ENCODE measurements at regions not wholly inside any gene's neighbourhood (a gene's known extent, or its start where the extent isn't known, plus 50 kb on each side); places are given as distances from the start of the nearest gene placed in this dataset.

DNA sequence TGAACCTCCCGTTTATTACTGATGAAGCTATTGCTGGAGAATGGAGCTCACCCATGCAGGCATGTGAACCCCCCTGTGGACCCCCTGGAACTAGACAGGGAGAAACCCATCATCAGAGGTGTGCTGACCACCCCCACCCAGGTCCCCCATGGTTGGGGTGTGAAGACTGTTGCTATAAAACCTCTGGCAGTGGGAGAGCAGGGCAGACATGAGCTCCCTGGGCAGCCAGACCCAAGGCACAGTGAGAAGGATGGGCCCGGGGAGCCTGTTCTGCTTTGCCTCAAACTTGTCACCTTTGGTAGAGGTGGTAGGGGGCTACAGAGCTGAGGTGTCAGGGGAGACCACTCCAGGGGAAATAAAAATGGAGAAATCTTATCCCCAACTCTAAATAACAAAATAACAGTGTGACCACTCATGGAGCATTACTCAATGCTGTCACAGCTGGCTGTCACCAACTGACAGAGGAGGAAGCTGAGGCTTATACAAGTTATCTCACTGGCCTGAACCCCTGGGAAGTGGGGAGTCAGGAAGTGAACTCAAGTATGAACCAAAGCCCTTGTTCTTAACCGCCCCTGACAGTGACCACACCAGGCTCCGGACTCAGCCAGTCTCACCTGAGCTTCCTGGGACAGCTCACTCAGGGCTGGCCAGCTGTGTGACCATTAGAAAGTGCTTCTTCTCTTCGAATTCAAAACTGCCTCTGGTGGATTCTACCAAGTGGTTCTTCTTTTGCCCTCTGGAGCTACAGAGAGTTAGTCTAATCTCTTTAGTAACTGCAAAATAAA is 698.8 kb downstream of the MATN1 start:
- intact Hi-C loops (cut with DNase I; ENCODE audit: low total_unique reads), result no loop called here
- DNase-seq (no peak), ATAC-seq (no peak)
- H3K27me3 ChIP-seq, result peaks cover 0 to 8% (median 7%) of the 10 kb centered on the region in 3 donors
- in situ Hi-C loops (cut with MboI; ENCODE audit: low sequenced_read_pairs in 4 of 4), result no loop called here
- H3K4me1 ChIP-seq, result no peaks in the 10 kb centered on the region
- no peaks in the 10 kb centered on the region for H3K36me3 ChIP-seq
- TF ChIP-seq, protein P1, sequence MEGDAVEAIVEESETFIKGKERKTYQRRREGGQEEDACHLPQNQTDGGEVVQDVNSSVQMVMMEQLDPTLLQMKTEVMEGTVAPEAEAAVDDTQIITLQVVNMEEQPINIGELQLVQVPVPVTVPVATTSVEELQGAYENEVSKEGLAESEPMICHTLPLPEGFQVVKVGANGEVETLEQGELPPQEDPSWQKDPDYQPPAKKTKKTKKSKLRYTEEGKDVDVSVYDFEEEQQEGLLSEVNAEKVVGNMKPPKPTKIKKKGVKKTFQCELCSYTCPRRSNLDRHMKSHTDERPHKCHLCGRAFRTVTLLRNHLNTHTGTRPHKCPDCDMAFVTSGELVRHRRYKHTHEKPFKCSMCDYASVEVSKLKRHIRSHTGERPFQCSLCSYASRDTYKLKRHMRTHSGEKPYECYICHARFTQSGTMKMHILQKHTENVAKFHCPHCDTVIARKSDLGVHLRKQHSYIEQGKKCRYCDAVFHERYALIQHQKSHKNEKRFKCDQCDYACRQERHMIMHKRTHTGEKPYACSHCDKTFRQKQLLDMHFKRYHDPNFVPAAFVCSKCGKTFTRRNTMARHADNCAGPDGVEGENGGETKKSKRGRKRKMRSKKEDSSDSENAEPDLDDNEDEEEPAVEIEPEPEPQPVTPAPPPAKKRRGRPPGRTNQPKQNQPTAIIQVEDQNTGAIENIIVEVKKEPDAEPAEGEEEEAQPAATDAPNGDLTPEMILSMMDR (IDR thresholded peaks at IDR 0.05 in 4 of 5, conservative IDR thresholded peaks at IDR 0.05 in 1 of 5), result no peak
- TF ChIP-seq POLR2A (IDR thresholded peaks at IDR 0.05), result no peak
- no peak overlapping the region for H3K4me3 ChIP-seq
- no peaks in the 10 kb centered on the region for H3K9me3 ChIP-seq
- H3K27ac ChIP-seq, result no peak overlapping the region

DNA sequence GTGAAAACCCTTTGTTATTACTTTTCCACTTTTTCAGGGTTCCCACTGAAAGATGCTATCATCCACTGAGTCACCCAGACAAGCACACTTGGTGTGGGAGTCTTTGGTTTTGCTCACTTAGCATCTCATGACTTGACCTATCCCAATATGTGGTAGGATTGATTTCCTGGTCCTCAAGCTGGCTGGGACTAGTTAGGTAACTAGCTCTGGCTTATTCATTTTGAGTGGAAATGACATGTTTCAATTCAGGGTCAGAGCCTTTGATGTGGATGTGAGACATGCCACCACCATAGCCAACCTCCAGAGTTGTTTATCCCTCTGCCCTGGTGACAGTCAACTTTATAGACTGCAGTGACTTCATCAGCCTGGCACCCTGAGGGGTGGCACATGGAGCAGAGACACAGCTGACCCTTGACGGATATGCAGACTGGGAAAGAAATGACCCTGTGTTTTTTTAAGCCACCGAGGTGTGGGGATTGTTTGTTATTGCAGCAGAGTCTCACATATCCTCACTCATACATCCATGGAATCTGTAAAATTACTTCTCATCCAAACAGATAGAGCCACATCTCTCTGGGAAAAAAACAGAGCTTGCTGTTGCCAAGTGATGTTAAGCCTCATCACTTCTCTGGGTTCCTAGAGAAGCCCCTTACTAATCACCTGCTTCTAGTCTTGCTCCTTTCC is 699.9 kb downstream of the MATN1 start:
- in situ Hi-C loops (cut with MboI; ENCODE audit: low sequenced_read_pairs in 4 of 4) (no loop called here), intact Hi-C loops (cut with DNase I; ENCODE audit: low total_unique reads) (no loop called here)
- Histone ChIP-seq H3K4me1 (no peaks in the 10 kb centered on the region), H3K27me3 (peaks cover 0 to 8% (median 7%) of the 10 kb centered on the region in 3 donors), H3K4me3 (no peak overlapping the region), H3K36me3 (no peaks in the 10 kb centered on the region), H3K27ac (no peak overlapping the region), H3K9me3 (no peaks in the 10 kb centered on the region)
- DNase-seq, result no peak
- TF ChIP-seq, protein P1 (IDR thresholded peaks at IDR 0.05 in 4 of 5, conservative IDR thresholded peaks at IDR 0.05 in 1 of 5), result no peak
- no peak for TF ChIP-seq POLR2A (IDR thresholded peaks at IDR 0.05)
- ATAC-seq, result no peak

- DNase-seq, result no peak
- H3K27me3 ChIP-seq, result no peaks in the 10 kb centered on the region
- in situ Hi-C loops (cut with MboI; ENCODE audit: low sequenced_read_pairs in 4 of 4), result no loop called here
- no peaks in the 10 kb centered on the region for H3K9me3 ChIP-seq
- intact Hi-C loops (cut with DNase I; ENCODE audit: low total_unique reads), result no loop called here
- no peak for TF ChIP-seq POLR2A (IDR thresholded peaks at IDR 0.05)
- TF ChIP-seq, protein P1 (IDR thresholded peaks at IDR 0.05 in 4 of 5, conservative IDR thresholded peaks at IDR 0.05 in 1 of 5), result no peak
- H3K4me3 ChIP-seq, result no peak overlapping the region
- H3K4me1 ChIP-seq, result no peaks in the 10 kb centered on the region
- no peak overlapping the region for H3K27ac ChIP-seq
- H3K36me3 ChIP-seq, result no peaks in the 10 kb centered on the region
- no peak for ATAC-seq
Measured at GRCh38 chr1:30014031-30014430, 709.4 kb downstream of the MATN1 start.

DNA sequence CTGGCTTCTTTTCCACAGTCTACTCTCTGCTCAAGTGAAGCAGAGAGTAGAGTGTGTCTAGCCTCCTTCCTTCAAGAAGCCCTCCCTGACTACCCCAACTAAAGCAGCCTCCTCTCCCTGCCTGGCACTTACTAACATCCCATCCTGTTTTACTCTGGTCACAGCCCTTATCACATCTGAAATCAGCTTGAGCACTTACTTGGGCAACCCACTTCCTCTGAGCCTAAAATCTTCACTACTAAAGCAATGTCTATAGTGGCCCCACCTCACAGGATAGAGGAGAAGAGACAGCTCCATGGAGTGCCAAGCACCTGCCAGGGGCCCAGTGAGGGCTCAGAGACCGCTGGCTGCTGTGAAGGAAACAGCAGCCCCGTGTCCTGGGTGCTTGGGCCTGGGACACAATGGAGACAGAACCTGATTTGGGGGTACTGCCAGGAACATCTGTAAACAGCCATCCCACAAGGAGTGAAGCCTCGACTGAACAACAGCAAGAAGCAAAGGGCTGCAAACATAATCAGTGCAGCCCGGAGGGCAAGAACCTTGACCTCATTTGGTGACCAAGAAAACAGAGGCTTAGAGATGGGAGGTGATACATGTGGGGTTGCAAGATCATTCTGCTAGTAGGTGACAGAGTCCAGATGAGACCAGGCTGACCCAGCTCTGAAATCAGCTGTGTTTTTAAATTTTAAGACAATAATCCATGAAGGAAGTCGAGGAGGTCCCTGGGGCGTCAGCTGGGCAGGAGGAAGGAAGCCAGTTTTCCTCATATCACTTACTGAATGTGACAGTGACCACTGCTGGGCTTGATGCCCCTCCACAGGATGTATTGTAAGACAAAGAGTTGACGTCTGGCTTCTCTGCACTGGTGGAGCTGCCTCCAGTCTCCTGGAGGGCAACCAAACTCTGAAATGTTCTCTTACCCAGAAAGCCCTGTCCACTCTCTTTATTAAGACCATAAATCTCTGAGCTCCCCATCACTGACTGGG is 710.6 kb downstream of the MATN1 start:
- DNase-seq (no peak), ATAC-seq (no peak)
- no peak overlapping the region for H3K27ac ChIP-seq
- H3K4me1 ChIP-seq, result no peaks in the 10 kb centered on the region
- no peak overlapping the region for H3K4me3 ChIP-seq
- intact Hi-C loops (cut with DNase I; ENCODE audit: low total_unique reads), result no loop called here
- H3K36me3 ChIP-seq, result no peaks in the 10 kb centered on the region
- in situ Hi-C loops (cut with MboI; ENCODE audit: low sequenced_read_pairs in 4 of 4), result no loop called here
- no peaks in the 10 kb centered on the region for H3K27me3 ChIP-seq
- H3K9me3 ChIP-seq, result no peaks in the 10 kb centered on the region
- TF ChIP-seq POLR2A (IDR thresholded peaks at IDR 0.05), result no peak
- TF ChIP-seq, protein P1 (IDR thresholded peaks at IDR 0.05 in 4 of 5, conservative IDR thresholded peaks at IDR 0.05 in 1 of 5), result no peak

Measured in gastrocnemius medialis (tissue), 4 donors.